Endometrial microvascular endothelial cells (primary cell): ENCODE measurements at regions not wholly inside any gene's neighbourhood (a gene's known extent, or its start where the extent isn't known, plus 50 kb on each side); places are given as distances from the start of the nearest gene placed in this dataset.

Source experiments
- in situ Hi-C: cut with HindIII; loops from 2 replicates; pipeline ENCODE4 v1.10.0; 2017; ENCODE audit warnings: low sequenced_read_pairs, low pct_unique_long_range_greater_than_20kb; ENCODE audit errors: inconsistent ontology term

DNA sequence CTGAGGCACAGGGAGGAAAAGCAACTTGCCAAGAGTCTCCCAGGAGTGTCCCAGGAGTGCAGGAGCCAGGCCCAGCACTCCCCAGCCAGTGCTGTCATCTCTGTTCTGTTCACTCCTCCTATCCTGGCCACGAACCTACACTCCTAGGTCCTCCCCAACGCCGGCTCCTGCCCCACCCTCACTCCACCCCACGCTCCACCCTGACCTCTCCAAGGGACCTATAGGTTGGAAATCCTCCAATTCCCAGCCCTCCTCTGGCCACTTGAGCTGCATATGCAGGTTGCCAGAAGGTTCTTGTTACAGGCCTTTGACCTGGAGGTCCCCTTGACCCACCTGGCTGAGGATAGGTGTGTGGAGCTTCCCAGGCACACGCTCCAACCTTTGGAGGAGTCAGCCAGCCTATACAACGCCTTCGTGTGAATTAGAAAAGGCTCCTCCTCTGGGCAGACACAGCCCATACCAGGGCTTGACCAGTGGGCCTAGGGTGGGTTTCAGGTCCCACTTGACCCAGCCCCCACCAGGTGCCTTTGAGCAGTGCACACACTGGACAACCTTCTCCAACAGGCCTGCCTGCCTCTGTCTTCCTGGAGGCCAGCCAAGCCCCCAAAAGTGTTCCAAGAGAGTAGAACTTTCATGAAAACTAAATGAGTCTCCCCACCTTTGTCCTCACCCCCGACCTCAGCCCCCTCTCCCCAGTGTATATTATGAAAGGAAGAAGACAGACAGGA lies 167.2 kb upstream of the TLE3 start:
- in situ Hi-C loops = no loop called here

DNA sequence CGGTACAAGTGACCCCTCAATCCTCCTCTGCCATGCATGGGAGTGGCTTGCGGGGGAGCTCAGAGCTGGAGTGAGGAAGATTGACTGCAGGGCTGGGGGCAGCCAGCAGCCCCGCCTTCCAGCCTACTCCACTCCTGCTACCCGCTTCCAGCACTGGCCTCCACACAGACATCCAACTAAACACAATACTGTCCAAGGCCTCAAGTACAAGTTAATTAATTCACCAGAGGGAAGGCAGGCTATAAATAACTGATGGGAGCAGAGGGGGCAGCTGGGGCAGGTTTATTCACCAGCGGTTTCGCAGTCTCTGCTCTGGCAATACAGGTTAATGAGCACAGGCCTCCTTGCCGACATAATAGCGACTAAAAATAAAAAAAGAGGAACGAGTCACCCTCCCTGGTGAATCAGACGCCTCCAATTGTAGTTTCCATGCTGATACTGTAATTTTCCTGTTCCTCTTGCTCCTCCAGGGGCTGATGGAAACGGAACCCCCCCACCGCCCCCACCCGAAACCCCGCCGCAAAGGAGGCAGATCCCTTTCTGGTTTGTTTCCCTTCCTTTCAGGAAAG lies 166.4 kb upstream of the TLE3 start:
- in situ Hi-C loops = no loop called here

- in situ Hi-C loops = no loop called here
Observed at GRCh38 chr15:70262591-70263274, 165.0 kb upstream of the TLE3 start.

GRCh38 chr15:70262171-70262570 lies 164.5 kb upstream of the TLE3 start:
- in situ Hi-C loops = no loop called here

GRCh38 chr15:70261083-70261482 lies 163.4 kb upstream of the TLE3 start:
- in situ Hi-C loops = no loop called here

GRCh38 chr15:70260580-70260979 lies 162.9 kb upstream of the TLE3 start:
- in situ Hi-C loops = no loop called here

DNA sequence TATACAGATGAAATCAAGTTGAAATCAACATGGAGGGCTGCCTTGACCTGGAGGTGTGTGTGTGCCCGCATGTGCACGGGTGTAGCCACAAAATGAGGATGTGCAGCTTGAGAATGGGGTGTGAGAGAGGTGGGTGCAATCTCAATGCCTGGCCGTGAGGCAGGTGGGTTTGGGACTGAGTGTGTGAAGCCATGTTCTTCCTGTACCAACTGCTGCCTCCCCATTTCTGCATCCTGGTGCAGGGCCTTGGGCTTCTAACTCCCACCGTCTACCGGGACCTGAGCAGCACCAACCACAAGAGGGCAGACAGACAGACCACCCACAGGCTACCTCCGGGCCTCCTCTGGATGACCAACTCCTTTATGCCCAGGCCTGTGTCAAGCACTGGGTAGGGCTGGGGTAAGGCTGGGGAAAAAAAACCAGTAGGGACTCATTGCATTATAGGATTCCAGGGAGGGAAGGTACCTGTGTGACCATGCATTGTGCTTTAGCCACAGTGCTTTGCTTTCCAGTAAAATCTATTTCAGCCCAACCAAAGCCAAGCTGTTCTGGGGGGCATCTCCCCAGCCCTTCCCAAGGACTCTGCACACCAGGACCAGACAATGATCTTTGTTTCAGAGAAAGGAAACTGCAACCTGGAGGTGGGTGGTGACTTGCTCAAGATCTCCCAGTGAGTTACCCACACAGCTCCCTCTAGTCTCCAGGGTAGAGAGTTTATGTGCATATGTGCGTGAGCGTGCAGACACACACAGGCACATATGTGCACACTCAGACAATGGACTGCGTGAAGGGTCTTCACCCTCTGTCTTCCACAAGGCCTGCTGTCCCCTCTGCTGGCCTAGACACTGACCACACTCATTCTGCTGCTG lies 162.2 kb upstream of the TLE3 start:
- in situ Hi-C loops = no loop called here

- in situ Hi-C loops = no loop called here
Observed at GRCh38 chr15:70259028-70259424, 161.3 kb upstream of the TLE3 start.

DNA sequence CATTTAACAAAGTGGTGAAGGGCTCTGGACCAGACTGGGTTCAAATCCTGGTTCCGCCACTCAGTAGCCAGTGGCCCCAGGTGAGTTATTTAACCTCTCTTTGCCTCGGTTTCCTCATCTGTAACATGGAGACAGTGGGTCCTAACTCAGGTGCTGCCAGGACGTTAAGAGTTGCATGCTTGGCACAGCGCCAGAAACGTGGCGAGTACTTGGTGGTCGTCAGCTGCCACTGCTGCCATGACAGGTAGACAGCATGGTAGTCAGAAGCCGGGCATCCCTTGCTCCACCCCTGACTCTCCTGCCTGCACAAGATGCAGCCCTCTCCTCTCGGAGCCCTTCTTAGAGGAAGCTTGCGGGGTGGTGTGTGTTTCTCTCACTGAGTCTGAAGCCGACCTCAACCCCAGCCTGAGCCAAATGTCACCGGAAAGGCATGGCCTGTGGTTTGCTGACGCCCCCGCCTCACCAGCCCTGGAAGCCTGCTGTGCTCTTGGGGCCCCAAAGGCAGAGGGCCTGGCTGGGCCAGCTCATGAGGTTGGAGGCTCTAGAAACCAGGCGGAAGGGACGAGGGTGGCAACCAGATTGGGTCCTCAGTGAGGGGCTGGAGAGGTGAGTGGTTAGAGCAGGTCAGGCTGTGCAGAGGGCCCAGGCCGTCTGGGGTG lies 160.8 kb upstream of the TLE3 start:
- in situ Hi-C loops = no loop called here

GRCh38 chr15:70257573-70258248 lies 160.0 kb upstream of the TLE3 start:
- in situ Hi-C loops = no loop called here

GRCh38 chr15:70257047-70257446 lies 159.3 kb upstream of the TLE3 start:
- in situ Hi-C loops = no loop called here

GRCh38 chr15:70254311-70254869 lies 156.7 kb upstream of the TLE3 start:
- in situ Hi-C loops = no loop called here

DNA sequence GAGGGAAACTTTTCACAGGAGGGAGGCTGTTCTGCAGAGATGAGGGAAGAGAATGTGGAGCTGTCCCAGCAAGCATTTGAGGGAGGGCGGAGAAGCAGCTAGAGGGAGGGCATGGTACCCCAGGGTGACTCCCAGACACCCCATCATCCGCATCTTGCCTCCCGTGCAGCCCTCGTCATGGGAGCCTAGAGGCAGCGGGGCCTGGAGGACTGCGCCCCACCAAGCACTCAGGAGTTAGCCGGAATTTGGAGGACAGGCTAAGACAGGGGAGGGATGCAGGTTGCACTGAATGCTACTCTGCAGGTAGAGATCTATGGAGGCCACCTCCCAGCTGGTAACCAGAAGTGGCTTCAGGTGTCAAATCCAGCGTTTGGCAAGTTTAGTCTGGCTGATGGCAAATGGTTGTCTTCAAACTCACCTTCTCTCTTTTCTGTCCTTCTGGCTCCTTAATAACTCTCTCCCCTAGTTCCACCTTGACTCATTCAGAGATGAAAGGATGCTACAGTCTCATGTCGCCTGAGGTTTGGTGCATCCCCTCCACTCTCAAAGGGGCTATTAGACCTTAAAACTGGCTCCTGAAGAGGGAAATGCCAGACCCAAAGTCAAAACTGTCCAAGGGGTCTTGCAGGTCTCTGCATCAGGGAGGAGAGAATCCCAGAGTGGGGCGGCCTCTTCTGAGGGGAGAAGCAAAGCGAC lies 155.9 kb upstream of the TLE3 start:
- in situ Hi-C loops = no loop called here

DNA sequence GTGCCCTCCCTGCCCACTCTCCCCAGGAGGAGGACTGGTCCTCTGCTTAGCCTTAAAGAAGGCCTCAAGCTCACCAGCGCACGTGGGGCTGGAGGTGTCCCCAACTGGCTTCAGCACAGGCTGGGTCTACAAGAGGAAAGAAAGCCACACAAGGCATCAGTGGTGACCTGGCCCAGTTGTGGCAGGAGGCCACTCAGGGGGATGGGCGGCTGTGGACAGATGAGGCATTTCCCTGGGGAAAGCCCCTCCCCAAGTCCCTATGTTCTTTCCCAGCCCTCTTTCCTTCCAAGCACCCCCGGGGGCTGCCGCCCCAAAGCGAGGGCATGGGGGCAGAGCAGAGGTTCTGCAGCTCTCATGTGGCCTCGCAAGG lies 155.2 kb upstream of the TLE3 start:
- in situ Hi-C loops = no loop called here

DNA sequence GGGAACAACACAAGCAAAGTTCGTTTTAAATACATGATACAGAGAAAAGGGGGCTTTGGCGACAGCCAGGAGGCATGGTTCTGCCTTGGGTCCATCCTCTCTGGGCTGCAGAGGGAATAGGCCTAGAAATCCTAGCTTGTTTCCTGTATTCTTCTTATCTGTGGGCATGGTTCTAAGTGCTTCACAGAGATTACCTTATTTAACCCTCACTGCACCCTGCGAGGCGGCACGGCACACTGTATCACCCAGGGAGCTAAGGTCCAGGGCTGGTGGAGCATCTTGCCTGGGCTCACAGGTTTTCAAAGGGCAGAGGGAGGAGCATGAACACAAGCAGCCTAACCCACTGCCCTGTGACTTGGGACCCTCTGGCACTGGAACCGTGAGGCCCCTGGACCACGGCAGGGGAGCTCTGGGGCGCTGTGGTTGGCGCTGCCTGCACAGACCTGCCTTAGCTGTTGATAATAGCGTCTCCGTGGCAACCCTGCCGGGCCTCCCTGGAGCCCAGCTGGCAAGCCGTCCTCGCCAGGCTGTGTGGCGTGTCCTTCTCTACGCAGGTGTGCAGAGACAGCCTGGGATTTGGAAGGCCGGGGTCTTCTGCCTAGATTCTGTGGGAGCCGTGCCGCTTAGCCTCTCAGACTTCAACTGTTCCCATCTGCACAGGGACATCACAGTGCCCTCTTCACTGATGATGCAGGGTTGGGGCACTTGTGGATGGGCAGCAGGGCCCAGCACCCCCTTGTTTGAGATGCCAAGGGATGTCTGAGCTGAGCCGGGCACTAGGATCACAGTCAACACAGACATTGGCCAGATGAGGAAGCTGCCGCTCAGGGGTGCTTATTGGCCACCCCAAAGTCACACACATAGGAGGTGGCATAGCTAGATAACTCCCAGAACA lies 154.6 kb upstream of the TLE3 start:
- in situ Hi-C loops = no loop called here

DNA sequence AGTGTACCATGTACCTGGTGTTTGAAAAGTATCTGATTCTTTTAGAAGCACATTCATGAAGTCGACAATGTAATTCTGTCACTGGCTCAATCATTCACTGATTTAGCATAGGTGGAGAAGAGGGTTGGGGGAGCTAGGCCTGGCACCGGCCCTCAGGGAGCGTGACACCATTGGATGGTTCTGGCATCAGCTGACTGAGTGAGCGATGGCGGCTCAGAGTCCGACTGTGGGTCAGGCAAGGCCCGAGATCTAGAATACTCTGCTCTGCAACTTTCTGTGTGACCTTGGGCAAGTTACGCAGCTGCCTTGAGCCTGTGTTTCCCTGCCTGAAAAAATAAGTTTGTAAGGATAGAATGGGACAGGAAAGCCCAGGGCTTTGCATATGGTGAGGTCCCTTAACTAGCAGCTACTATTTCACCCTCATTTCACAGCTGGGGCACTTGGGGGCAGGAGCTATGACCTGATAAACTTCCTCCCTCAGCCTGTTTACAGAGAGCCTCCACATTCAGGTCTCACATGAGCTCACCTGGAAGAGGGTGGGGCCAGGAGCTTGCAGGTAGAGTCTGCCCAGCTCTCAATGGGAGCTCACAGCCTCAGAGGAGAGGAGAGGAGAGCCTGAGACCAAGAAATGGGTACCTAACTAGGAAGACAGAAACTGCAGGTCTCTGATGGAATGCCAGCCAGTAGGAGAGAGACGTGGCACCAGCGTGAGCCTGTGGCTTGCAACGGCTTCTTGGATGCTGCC lies 153.7 kb upstream of the TLE3 start:
- in situ Hi-C loops = no loop called here
